ENCODE measurements at regions not wholly inside any gene's neighbourhood (a gene's known extent, or its start where the extent isn't known, plus 50 kb on each side); places are given as distances from the start of the nearest gene placed in this dataset.

DNA sequence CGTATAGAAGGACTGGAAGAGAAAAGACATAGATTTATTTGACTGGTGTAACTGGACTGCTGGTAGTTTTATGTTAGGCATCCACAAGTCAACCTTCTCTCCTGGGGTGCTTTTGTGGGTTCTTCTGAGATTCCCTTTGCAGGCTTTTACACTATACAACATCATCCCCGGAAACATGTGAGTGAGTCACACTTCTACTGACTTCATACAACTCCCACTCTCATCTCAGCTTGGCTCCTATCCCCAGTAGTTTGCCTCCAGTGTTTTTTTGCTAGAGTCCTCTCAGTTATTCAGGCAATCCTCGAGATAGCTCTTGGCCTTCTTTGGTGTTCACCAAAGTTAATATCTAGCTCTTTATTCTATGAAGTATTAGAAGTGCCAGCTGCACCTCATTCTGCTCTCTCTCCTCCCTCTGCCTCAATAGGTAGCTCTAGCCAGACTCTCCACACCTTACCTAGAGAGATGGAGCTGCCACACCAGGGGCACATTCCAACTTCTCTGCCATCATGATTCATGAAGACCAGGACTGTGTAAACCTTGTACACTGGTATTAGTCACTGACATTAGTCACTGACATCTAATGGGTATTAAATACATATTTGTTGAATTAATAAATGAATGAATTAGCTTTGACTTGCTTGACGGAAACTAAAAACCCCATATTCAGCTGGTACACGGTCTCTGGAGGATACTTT is 281.9 kb downstream of the PPP1R3A start:
- H3K4me1 Mint-ChIP-seq = no peaks in the 10 kb centered on the region
- no peaks in the 10 kb centered on the region for H3K4me1 ChIP-seq
- H3K4me2 ChIP-seq = no peak overlapping the region
- no peaks in the 10 kb centered on the region for H3K27me3 Mint-ChIP-seq (ENCODE audit: insufficient read depth, low read depth)
- no peak overlapping the region for H3K27ac Mint-ChIP-seq
- H3K36me3 Mint-ChIP-seq = no peaks in the 10 kb centered on the region
- H3K36me3 ChIP-seq = no peaks in the 10 kb centered on the region
- TF ChIP-seq, protein P1, sequence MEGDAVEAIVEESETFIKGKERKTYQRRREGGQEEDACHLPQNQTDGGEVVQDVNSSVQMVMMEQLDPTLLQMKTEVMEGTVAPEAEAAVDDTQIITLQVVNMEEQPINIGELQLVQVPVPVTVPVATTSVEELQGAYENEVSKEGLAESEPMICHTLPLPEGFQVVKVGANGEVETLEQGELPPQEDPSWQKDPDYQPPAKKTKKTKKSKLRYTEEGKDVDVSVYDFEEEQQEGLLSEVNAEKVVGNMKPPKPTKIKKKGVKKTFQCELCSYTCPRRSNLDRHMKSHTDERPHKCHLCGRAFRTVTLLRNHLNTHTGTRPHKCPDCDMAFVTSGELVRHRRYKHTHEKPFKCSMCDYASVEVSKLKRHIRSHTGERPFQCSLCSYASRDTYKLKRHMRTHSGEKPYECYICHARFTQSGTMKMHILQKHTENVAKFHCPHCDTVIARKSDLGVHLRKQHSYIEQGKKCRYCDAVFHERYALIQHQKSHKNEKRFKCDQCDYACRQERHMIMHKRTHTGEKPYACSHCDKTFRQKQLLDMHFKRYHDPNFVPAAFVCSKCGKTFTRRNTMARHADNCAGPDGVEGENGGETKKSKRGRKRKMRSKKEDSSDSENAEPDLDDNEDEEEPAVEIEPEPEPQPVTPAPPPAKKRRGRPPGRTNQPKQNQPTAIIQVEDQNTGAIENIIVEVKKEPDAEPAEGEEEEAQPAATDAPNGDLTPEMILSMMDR (IDR thresholded peaks at IDR 0.05) = no peak
- TF ChIP-seq EZH2 (IDR thresholded peaks at IDR 0.05) (no peak), EZH2phosphoT487 (IDR thresholded peaks at IDR 0.05) (no peak)
- no peak overlapping the region for H2AFZ ChIP-seq (replicated peaks)
- no peaks in the 10 kb centered on the region for H4K20me1 ChIP-seq (ENCODE audit: low read depth)
- H3K27me3 ChIP-seq = no peaks in the 10 kb centered on the region
- no peaks in the 10 kb centered on the region for H3F3A ChIP-seq (ENCODE audit: low read depth)
- H3K4me3 Mint-ChIP-seq = no peak overlapping the region
- H3K4me3 ChIP-seq = no peak overlapping the region
- DNase-seq (ENCODE audit: low spot score) = no peak
- no peak overlapping the region for H3K27ac ChIP-seq
- H3K79me2 ChIP-seq (ENCODE audit: low read depth) = no peaks in the 10 kb centered on the region
- peaks cover 11% of the 10 kb centered on the region for H3K9me3 ChIP-seq (ENCODE audit: low read depth)
- no peaks in the 10 kb centered on the region for H3K9me3 Mint-ChIP-seq
- H3K9ac ChIP-seq = no peak overlapping the region

DNA sequence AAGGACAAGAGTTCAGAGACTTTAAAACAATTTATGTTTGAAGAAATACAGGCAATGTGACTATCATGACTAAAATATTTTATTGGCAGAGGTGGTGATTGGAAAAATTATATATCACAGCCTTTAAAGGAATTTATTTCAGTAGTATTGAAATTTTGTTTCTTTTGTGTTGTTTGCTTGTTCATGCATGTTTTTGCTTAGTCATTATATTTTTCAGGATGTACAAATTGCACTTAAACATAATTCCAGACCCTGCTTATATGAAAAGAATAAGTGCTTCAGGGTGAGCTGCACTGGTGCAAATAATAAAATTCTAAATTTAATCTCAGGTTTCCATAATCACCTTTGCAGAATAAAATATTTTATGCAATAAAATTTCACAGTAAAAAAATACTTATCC is 283.3 kb downstream of the PPP1R3A start:
- H3K79me2 ChIP-seq (ENCODE audit: low read depth) = no peaks in the 10 kb centered on the region
- H3K27me3 Mint-ChIP-seq (ENCODE audit: insufficient read depth, low read depth) = no peaks in the 10 kb centered on the region
- H3K9ac ChIP-seq = no peak overlapping the region
- TF ChIP-seq, protein P1 (IDR thresholded peaks at IDR 0.05) = no peak
- no peak for TF ChIP-seq EZH2 (IDR thresholded peaks at IDR 0.05)
- no peak for TF ChIP-seq EZH2phosphoT487 (IDR thresholded peaks at IDR 0.05)
- H3K27ac Mint-ChIP-seq = no peak overlapping the region
- no peak overlapping the region for H2AFZ ChIP-seq (replicated peaks)
- H3K36me3 ChIP-seq = no peaks in the 10 kb centered on the region
- no peaks in the 10 kb centered on the region for H3K4me1 ChIP-seq
- H4K20me1 ChIP-seq (ENCODE audit: low read depth) = no peaks in the 10 kb centered on the region
- H3K4me1 Mint-ChIP-seq = no peaks in the 10 kb centered on the region
- H3K9me3 Mint-ChIP-seq = no peaks in the 10 kb centered on the region
- H3K36me3 Mint-ChIP-seq = no peaks in the 10 kb centered on the region
- no peak overlapping the region for H3K27ac ChIP-seq
- no peak overlapping the region for H3K4me3 ChIP-seq
- no peak overlapping the region for H3K4me3 Mint-ChIP-seq
- H3K27me3 ChIP-seq = no peaks in the 10 kb centered on the region
- DNase-seq (ENCODE audit: low spot score) = no peak
- H3K9me3 ChIP-seq (ENCODE audit: low read depth) = peaks cover 11% of the 10 kb centered on the region
- no peaks in the 10 kb centered on the region for H3F3A ChIP-seq (ENCODE audit: low read depth)
- H3K4me2 ChIP-seq = no peak overlapping the region

DNA sequence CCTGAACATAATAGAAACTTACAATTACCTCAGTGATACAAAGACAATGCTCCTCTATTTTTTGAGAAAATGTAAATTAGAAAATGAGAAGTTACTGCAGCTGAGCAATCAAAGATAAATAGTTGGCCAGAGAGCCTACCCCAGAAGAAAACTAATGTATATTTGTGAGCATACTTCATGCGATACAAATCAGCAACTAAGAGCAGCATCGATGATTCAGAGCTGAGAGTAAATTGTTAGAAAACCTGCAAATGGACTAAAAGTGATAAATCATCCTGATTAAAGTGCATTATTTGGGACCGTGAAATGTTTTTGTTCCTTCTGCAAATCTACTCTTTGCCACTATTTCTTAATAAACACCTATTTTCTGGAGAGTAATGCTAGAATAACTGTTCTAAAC is 285.7 kb downstream of the PPP1R3A start:
- Histone ChIP-seq H3K4me3 (no peak overlapping the region), H4K20me1 (ENCODE audit: low read depth) (no peaks in the 10 kb centered on the region), H3K4me2 (no peak overlapping the region), H3K9ac (no peak overlapping the region), H3F3A (ENCODE audit: low read depth) (no peaks in the 10 kb centered on the region), H3K79me2 (ENCODE audit: low read depth) (no peaks in the 10 kb centered on the region), H3K27me3 (no peaks in the 10 kb centered on the region), H3K9me3 (ENCODE audit: low read depth) (peaks cover 26% of the 10 kb centered on the region), H3K4me1 (no peaks in the 10 kb centered on the region), H3K27ac (no peak overlapping the region), H3K36me3 (no peaks in the 10 kb centered on the region), H2AFZ (replicated peaks) (no peak overlapping the region)
- H3K27me3 Mint-ChIP-seq (ENCODE audit: insufficient read depth, low read depth) = no peaks in the 10 kb centered on the region
- no peaks in the 10 kb centered on the region for H3K36me3 Mint-ChIP-seq
- no peaks in the 10 kb centered on the region for H3K9me3 Mint-ChIP-seq
- no peak overlapping the region for H3K27ac Mint-ChIP-seq
- no peaks in the 10 kb centered on the region for H3K4me1 Mint-ChIP-seq
- TF ChIP-seq, protein P1 (IDR thresholded peaks at IDR 0.05) = no peak
- TF ChIP-seq EZH2phosphoT487 (IDR thresholded peaks at IDR 0.05) (no peak), EZH2 (IDR thresholded peaks at IDR 0.05) (no peak)
- no peak overlapping the region for H3K4me3 Mint-ChIP-seq
- DNase-seq (ENCODE audit: low spot score) = no peak
